NCI-H128 (cell line): ENCODE measurements at regions not wholly inside any gene's neighbourhood (a gene's known extent, or its start where the extent isn't known, plus 50 kb on each side); places are given as distances from the start of the nearest gene placed in this dataset.

Source experiments
- DNase-seq: peaks from one replicate; lab custom pipeline; 2025; ENCODE audit not compliant: unreplicated experiment; lab: John Stamatoyannopoulos, UW

GRCh38 chr21:28110716-28111115 lies 882.0 kb downstream of the LTN1 start:
- DNase-seq, result no peak

DNA sequence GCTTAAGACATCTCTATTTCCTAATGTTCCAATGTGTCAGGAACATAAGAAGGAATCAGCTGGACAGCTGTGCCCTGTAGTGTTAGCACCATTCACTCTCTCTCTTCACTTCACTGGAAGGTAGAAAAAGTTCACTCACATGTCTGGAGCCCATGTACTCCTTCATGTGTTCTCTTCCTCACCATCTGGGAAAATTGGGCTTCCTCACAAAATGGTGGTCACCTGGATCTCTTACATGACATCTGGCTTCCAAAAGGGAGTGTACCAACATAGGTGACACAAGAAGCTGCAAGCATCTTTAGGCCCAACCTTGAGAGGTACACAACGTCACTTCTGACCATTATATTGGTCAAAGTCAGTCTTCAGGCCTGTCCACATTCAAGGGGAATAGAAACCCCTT lies 882.6 kb downstream of the LTN1 start:
- no peak for DNase-seq

DNA sequence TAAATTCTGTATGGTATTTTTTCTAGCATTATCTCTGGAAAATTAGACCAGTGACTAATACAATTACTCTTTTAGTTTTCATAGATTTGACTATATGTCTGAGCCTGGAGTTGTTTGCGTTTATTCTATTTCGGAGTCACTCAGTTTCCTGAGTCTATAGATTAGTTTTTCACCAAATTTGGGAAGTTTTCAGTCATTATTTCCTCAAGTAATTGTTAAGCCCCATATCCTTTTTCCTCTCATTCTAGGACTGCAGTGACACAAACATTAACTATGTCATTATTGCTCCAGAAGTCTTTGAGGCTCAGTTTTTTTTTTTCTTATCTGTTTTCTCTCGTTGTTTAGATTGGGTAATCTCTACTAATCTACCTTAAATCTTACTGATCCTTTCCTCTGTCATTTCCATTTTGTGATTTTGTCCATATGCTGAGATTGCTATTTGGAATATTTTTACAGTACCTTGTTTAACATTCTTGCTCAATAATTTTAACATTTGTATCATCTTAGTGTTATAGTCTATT lies 886.2 kb downstream of the LTN1 start:
- no peak for DNase-seq

DNA sequence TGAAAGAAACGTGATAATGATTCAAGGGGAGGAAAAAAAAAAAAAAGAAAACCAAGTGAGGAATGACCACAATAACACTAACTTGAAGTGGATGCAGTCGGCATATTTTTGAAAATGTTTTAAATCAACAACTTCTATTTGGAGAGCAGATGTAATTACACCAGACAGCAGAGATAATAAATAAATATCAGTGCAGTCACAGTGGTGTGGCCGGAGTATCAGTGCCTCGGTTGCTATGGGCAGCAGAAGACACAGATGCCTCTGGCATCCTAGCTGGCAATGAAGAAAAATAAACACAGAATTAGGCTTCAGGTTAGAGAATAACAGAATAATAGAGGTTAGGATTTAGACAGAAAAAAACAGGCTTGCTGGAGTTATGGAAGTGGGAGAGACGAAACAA lies 888.3 kb downstream of the LTN1 start:
- no peak for DNase-seq

DNA sequence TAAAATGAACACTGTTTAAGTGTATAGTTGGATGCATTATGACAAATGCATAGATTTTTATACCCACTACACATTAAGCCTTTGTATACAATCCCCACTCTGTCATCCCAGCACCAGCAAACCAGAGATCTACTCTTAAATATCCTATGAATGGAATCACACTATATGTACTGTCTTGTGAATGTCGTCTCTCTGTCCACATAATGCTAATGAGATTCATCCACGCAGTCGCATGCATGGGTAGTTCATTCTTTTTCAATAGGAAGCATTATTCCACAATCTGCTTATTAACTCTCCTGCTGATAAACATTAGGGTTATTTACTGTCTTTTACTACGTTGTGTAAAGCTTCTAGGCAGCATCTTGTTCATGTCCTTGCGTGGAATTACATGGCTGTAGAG lies 892.3 kb downstream of the LTN1 start:
- DNase-seq, result no peak

- no peak for DNase-seq
Observed at GRCh38 chr21:28099001-28099705, 893.5 kb downstream of the LTN1 start.

DNA sequence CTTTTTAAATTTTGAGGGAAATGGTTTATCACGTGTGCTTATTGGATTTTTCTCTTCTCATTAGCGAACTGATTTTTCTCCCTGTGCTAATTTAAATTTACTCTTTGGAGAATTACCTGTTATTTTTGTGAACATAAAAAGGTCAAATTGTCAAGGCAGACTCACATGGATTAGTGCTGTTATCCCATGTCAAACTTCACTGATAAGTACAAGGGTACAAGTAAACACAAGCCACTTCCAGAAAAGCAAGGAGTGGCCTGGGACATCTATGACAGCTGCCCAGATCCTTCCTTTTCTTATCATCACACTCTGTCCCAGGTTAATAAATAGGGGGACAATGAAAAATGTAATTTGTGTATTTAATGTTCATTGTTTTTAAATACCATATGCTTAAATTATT lies 901.2 kb downstream of the LTN1 start:
- no peak for DNase-seq

DNA sequence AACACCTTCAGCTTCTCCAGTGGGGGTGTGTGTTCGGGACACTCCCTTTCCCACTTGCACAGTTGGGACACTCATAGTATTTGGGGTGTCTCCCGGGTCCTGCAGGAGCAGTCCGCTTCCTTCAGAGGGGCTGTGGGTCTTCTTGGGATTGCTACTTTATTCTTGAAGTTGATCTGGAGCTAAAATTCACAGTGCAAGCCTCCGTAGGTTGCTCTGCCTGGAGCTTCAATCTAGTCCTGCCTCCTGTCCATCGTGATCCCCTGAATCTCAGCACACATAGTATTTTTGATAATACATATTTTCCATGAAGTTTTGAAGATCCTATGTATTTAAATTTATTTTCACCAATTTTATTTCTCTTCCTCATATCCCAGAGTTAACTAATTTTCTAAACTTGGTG lies 902.1 kb downstream of the LTN1 start:
- no peak for DNase-seq

DNA sequence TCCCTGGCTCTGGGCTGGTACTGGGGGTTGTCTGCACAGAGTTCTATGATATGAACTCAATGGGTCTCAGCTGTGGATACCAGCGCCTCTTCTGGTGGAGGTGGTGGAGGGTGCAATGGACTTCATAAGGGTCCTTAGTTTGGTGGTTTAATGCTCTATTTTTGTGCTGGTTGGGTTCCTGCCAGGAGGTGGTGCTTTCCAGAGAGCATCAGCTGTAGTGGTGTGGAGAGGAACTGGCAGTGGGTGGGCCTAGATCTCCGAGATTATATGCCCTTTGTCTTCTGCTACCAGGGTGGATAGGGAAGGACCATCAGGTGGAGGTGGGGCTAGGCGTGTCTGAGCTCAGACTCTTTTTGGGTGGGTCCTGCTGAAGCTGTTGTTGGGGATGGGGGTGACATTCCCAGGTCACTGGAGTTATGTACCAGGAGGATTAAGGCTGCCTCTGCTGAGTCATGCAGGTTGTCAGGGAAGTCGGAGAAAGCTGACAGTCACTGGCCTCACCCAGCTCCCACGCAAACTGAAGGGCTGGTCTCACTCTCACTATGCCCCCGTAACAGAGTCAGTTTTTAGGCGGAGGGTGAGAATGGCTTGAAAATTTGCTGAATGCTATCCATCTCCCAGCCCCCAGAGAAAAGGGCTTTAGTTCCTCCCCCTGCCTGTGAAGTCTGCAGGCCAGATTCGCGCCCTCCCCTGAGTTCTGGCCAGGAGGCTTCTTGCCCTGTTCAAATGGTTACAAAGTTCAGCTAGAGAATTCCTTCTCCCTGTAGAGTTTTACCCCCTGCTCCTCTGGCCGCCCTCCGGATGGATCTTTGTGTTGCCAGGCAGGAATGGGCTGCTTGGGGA lies 902.9 kb downstream of the LTN1 start:
- no peak for DNase-seq

GRCh38 chr21:28086861-28087581 lies 905.7 kb downstream of the LTN1 start:
- DNase-seq, result no peak

- DNase-seq, result no peak
Observed at GRCh38 chr21:28084951-28085350, 907.7 kb downstream of the LTN1 start.

DNA sequence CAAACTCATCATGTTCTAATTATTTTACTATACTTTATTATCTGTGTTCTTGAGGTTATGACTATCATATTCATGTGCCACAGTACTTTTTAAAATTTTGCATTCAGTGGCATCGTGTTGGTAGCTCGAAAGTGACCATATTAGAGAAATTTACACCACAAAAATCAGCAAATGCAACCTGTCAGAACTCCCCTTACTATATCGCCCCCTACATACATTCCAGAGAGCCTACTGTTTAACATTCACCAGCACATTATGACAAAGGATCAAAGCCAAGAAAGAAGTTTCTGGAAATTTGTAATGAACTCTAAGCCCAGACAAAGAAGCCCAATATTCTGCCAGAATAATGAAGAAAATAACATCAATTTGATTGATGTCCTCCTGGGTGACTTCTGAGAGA lies 909.3 kb downstream of the LTN1 start:
- DNase-seq, result no peak

DNA sequence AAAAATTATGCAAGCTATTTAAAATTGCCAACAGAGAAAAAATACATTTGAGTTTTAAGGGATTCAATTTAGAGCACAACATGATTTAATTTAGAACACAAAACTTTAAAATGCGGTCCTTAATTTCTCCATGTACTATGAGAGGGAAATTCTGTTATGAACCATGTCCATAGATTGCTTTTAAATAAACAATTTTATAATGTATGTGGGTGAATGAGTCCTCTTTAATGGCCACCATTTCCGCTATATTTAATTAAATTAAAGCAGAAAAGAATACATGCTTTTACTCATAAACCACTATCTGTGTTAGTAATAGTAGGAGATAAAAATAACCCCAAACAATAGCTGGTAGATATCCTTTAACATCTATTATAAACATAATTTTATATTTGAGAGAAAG lies 914.6 kb downstream of the LTN1 start:
- no peak for DNase-seq

GRCh38 chr21:28074676-28075075 lies 918.0 kb downstream of the LTN1 start:
- no peak for DNase-seq

GRCh38 chr21:28072601-28073000 lies 920.1 kb downstream of the LTN1 start:
- DNase-seq, result no peak

GRCh38 chr21:28069450-28069923 lies 923.2 kb downstream of the LTN1 start:
- no peak for DNase-seq

DNA sequence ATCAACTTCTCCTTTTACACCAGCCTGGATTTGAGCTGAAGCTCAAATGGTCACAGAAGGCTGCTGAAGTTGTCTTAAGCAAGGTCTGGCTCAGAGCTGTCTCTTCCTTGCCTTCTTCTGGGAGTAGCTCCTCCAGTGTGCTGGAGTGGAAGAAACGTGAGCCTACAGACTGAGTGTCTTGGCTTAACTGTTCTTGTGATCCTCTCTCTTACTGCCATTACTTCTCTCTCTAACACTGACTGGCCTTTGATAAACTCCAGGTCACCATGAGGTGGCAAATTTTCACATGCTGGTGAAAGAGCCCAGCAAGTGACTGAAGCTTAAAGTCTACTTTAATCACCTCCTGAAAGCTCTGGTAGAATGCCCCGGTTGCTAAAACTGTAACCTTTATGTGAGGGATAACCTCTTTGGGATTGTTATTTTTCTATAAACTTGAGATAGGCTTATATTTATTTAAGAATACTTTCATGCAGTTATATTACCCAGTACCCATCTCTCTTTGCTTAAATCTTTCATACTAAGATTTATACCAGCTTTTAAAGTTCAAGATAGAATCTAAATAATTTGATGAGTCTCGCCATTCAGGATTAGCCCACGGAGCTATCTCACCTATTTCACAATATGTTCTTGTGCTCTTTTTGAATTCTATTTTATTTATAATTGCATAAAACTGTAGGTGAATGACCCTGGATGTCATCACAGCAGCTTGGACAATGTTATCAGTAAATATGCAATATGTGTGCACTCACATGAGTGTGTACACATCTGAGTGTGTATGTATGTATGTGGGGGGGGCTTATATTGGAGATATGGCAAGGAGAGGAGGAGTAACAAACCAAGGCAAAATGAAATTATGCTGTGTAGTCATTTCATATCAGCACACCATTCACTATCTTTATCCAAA lies 924.0 kb downstream of the LTN1 start:
- no peak for DNase-seq

DNA sequence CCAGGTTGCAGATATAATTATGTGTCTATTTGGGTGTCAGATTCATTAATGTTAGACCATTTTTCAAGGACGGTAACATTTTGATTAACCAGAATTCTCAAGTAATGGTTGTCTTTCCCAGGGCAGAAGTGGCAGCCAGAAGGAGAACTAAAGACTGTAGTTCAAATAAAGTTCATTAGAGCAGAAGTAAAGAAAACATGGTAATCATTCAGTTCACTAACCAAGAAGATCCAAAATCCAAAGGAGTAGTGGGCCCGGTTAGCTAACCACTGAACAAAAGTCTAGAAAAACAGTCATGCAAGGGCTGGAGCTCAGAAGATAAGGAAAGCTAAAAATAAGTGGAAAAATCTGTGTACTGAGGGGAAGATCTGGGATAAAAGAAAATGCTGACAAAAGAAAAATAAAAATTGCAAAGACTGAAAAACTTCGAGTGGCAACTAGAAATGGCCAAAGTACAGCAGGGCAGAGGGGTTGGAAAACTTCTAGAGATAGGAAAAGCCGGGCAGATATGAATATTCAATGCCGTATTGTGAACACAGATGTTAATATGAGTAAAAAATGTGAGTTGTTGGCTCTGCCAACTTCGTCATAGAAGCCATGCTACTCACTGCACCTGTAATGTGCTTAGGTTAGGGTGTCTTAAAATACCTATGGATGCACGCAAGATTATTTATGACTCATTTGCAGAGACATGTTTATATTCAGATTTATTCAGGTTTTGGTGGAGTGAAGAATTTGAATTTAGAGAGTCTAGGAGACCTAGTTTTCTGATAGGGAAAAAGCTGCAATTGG lies 925.9 kb downstream of the LTN1 start:
- no peak for DNase-seq

DNA sequence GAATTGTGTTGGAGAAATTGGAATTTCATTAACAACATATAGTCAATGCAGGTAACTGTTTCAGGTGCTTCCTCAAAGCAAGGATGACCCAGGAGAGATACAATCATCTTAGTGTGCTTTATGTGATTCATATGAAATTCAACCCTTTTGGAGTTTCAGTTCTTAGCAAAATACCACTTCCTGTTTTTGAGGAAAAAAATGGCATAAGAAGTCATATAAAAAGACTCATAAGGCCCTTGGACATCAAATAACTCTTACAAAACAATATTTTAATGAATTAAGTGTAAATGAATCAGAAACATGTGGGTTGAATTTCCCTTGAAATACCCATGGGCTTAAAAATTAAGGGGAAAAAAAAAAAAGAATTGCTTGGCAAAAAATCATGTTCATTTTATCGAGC lies 926.6 kb downstream of the LTN1 start:
- no peak for DNase-seq
